ENCODE measurements at regions not wholly inside any gene's neighbourhood (a gene's known extent, or its start where the extent isn't known, plus 50 kb on each side); places are given as distances from the start of the nearest gene placed in this dataset.

- TF ChIP-seq TSHZ2 (CRISPR knock-in tag; IDR thresholded peaks at IDR 0.05) (no peak), ZNF8 (CRISPR knock-in tag; IDR thresholded peaks at IDR 0.05) (no peak), ZFP3 (CRISPR knock-in tag; IDR thresholded peaks at IDR 0.05) (no peak), ZFP30 (CRISPR knock-in tag; IDR thresholded peaks at IDR 0.05) (no peak), CREB5 (CRISPR knock-in tag; IDR thresholded peaks at IDR 0.05; ENCODE audit: low read depth) (no peak), CSDC2 (CRISPR knock-in tag; IDR thresholded peaks at IDR 0.05) (no peak), PATZ1 (CRISPR knock-in tag; IDR thresholded peaks at IDR 0.05; ENCODE audit: borderline replicate concordance) (no peak)
Measured at GRCh38 chr7:153772966-153773365, 279.2 kb upstream of the DPP6 start.

Measured in SK-N-SH treated with all-trans-retinoic acid at 6 μM for 48 hours (cell line).